B cell (primary cell): ENCODE measurements at regions not wholly inside any gene's neighbourhood (a gene's known extent, or its start where the extent isn't known, plus 50 kb on each side); places are given as distances from the start of the nearest gene placed in this dataset.

Experiments
- CTCF ChIP-seq: fragments of 200-600 bp; IDR thresholded peaks from one replicate; pipeline ENCODE4 v1.8.0; 2022; ENCODE audit warnings: antibody characterized with exemption, mild to moderate bottlenecking
- EZH2 ChIP-seq: IDR thresholded peaks from 2 replicates; pipeline ENCODE4 v1.6.1; 2012; ENCODE audit warnings: borderline replicate concordance, low read depth, mild to moderate bottlenecking, moderate library complexity, low read length; ENCODE audit not compliant: insufficient read depth, poor library complexity, severe bottlenecking

DNA sequence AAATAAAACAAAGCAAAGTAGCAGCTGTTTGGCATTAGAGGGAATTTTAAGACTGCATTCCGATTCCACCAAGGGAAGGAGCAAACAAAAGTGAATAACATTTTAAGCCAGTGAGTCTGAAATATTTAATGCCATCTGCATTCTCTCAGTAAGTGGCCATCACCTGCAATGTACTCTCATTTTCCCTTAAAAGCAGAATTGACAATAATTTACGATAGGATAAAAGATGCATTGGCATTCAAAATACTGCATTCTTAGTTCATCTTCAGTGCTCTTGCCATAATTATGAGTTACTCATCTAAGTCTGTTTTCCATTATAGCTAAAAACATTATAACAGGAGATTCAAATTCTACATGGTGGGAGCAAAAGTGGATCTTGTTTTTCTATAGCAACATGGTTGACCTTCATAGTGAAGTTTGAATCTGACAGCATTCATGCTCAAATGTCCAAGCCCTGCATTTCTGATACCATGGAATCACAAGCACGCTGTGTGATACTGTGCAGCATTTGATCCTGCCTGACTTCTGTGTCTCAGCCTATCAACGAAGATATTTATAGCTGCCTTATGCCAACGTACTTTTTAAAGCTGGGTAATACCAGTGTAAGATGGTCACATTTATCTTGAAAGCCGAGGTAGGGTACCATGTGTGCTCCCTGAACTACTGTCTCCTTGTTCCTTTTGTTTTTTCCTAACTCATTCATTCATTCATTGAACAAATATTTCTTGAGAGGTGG is 355.3 kb upstream of the IGFBP7 start:
- TF ChIP-seq EZH2 (no peak), CTCF (no peak)
